Keratinocyte (primary cell): ENCODE measurements at regions not wholly inside any gene's neighbourhood (a gene's known extent, or its start where the extent isn't known, plus 50 kb on each side); places are given as distances from the start of the nearest gene placed in this dataset.

Source experiments
- DNase-seq: peaks from one replicate; pipeline ENCODE4 v3.0.0-alpha.2; 2011; ENCODE audit warnings: low read depth, missing footprints, low spot score
- FAIRE-seq: peaks from 2 replicates; lab custom pipeline; 2011; peaks lifted over from hg19 to GRCh38; lab: Jason Lieb, UNC
- H2AFZ ChIP-seq: 2 replicates; pipeline ENCODE4 v1.6.0; 2012; ENCODE audit warnings: low read length, control low read depth, inconsistent platforms; ENCODE audit not compliant: control insufficient read depth
- H3K27ac ChIP-seq: 2 replicates; pipeline ENCODE4 v1.5.1; 2011; ENCODE audit warnings: low read length; ENCODE audit not compliant: control insufficient read depth, insufficient read depth
- H3K27me3 ChIP-seq: 3 replicates; pipeline ENCODE4 v1.6.0; 2011; ENCODE audit warnings: low read length; ENCODE audit not compliant: control insufficient read depth, insufficient read depth; ENCODE audit errors: extremely low read depth
- H3K36me3 ChIP-seq, 2 experiments: 2 replicates in 1 of 2; 3 replicates in 1 of 2; pipeline ENCODE4 v1.5.1; 2011; ENCODE audit warnings: low read length in 2 of 2, mild to moderate bottlenecking in 1 of 2; ENCODE audit not compliant: control insufficient read depth in 2 of 2, insufficient read depth in 2 of 2; ENCODE audit errors: extremely low read depth in 1 of 2
- H3K4me1 ChIP-seq: 3 replicates; pipeline ENCODE4 v1.5.1; 2011; ENCODE audit warnings: low read length; ENCODE audit not compliant: control insufficient read depth, insufficient read depth; ENCODE audit errors: extremely low read depth
- H3K4me2 ChIP-seq: 3 replicates; pipeline ENCODE4 v1.6.0; 2011; ENCODE audit warnings: low read depth, low read length; ENCODE audit not compliant: control insufficient read depth, insufficient read depth; ENCODE audit errors: extremely low read depth
- H3K4me3 ChIP-seq, 3 experiments: fragments of 200-600 bp in 1 of 3; sonication (generic) in 1 of 3; 2 replicates in 2 of 3; 3 replicates in 1 of 3; pipeline ENCODE4 v1.5.1; 2011 to 2016; ENCODE audit warnings: low read length in 3 of 3, mild to moderate bottlenecking in 3 of 3, control low read depth in 2 of 3, inconsistent platforms in 1 of 3, low read depth in 1 of 3, mixed read lengths in 1 of 3, mixed run types in 1 of 3, moderate library complexity in 1 of 3; ENCODE audit not compliant: control insufficient read depth in 2 of 3, insufficient read depth in 2 of 3; ENCODE audit errors: extremely low read depth in 1 of 3
- H3K79me2 ChIP-seq: 2 replicates; pipeline ENCODE4 v1.6.0; 2012; ENCODE audit warnings: low read length; ENCODE audit not compliant: control insufficient read depth, insufficient read depth
- H3K9ac ChIP-seq: 3 replicates; pipeline ENCODE4 v1.6.0; 2011; ENCODE audit warnings: low read length; ENCODE audit not compliant: control insufficient read depth, insufficient read depth; ENCODE audit errors: extremely low read depth
- H3K9me1 ChIP-seq: 3 replicates; pipeline ENCODE4 v1.6.0; 2011; ENCODE audit warnings: low read length; ENCODE audit not compliant: control insufficient read depth, insufficient read depth; ENCODE audit errors: extremely low read depth
- H3K9me3 ChIP-seq: 2 replicates; pipeline ENCODE4 v1.5.1; 2012; ENCODE audit warnings: low read depth, low read length; ENCODE audit not compliant: control insufficient read depth
- H4K20me1 ChIP-seq: 3 replicates; pipeline ENCODE4 v1.6.0; 2011; ENCODE audit warnings: low read length; ENCODE audit not compliant: control insufficient read depth, insufficient read depth; ENCODE audit errors: extremely low read depth
- CTCF ChIP-seq, 3 experiments: IDR thresholded peaks in 1 of 3; conservative IDR thresholded peaks in 1 of 3; optimal IDR thresholded peaks in 1 of 3; 2 replicates in 2 of 3; 3 replicates in 1 of 3; pipeline versions ENCODE3 to v1.5.1; 2011; ENCODE audit warnings: low read length in 3 of 3, mild to moderate bottlenecking in 3 of 3, moderate library complexity in 2 of 3, control low read depth in 1 of 3, inconsistent platforms in 1 of 3; ENCODE audit not compliant: insufficient read depth in 2 of 3; ENCODE audit errors: extremely low read depth in 1 of 3
- EZH2 ChIP-seq: IDR thresholded peaks from one replicate; pipeline ENCODE4 v1.6.1; 2012; ENCODE audit warnings: inconsistent platforms, mild to moderate bottlenecking, low read length, moderate library complexity
- dilution Hi-C: fragments of 300-500 bp; cut with MboI; formaldehyde crosslinking; loops from one replicate; pipeline ENCODE4 v1.7.0; 2020; ENCODE audit warnings: low sequenced_read_pairs; ENCODE audit not compliant: extremely low pct_ligation_motif_present

GRCh38 chr10:111539246-111539645 lies 462.4 kb downstream of the ADRA2A start:
- Histone ChIP-seq H3K4me3 (no peak overlapping the region), H3K9me3 (no peaks in the 10 kb centered on the region), H3K9ac (no peak overlapping the region), H2AFZ (no peak overlapping the region), H3K27me3 (no peaks in the 10 kb centered on the region), H3K36me3 (no peaks in the 10 kb centered on the region), H3K27ac (no peak overlapping the region), H3K9me1 (no peaks in the 10 kb centered on the region), H3K4me1 (no peaks in the 10 kb centered on the region), H3K79me2 (no peaks in the 10 kb centered on the region), H3K4me2 (no peak overlapping the region), H4K20me1 (no peaks in the 10 kb centered on the region)
- DNase-seq: no peak
- dilution Hi-C loops: no loop called here
- TF ChIP-seq CTCF (optimal IDR thresholded peaks at IDR 0.05 in 1 of 3, IDR thresholded peaks at IDR 0.05 in 1 of 3, conservative IDR thresholded peaks at IDR 0.05 in 1 of 3; ENCODE audit: extremely low read depth in 1 of 3, insufficient read depth in 2 of 3, low read length in 3 of 3) (no peak), EZH2 (no peak)
- FAIRE-seq: no peak

GRCh38 chr10:111543854-111544253 lies 467.0 kb downstream of the ADRA2A start:
- TF ChIP-seq EZH2 (no peak), CTCF (optimal IDR thresholded peaks at IDR 0.05 in 1 of 3, IDR thresholded peaks at IDR 0.05 in 1 of 3, conservative IDR thresholded peaks at IDR 0.05 in 1 of 3; ENCODE audit: extremely low read depth in 1 of 3, insufficient read depth in 2 of 3, low read length in 3 of 3) (no peak)
- Histone ChIP-seq H3K27ac (no peak overlapping the region), H3K9me1 (no peaks in the 10 kb centered on the region), H3K9ac (no peak overlapping the region), H3K4me1 (no peaks in the 10 kb centered on the region), H3K36me3 (no peaks in the 10 kb centered on the region), H3K4me2 (no peak overlapping the region), H3K4me3 (no peak overlapping the region), H3K79me2 (no peaks in the 10 kb centered on the region), H4K20me1 (no peaks in the 10 kb centered on the region), H2AFZ (no peak overlapping the region), H3K9me3 (no peaks in the 10 kb centered on the region), H3K27me3 (no peaks in the 10 kb centered on the region)
- dilution Hi-C loops: no loop called here
- FAIRE-seq: no peak
- no peak for DNase-seq
